ENCODE measurements at regions not wholly inside any gene's neighbourhood (a gene's known extent, or its start where the extent isn't known, plus 50 kb on each side); places are given as distances from the start of the nearest gene placed in this dataset.

DNA sequence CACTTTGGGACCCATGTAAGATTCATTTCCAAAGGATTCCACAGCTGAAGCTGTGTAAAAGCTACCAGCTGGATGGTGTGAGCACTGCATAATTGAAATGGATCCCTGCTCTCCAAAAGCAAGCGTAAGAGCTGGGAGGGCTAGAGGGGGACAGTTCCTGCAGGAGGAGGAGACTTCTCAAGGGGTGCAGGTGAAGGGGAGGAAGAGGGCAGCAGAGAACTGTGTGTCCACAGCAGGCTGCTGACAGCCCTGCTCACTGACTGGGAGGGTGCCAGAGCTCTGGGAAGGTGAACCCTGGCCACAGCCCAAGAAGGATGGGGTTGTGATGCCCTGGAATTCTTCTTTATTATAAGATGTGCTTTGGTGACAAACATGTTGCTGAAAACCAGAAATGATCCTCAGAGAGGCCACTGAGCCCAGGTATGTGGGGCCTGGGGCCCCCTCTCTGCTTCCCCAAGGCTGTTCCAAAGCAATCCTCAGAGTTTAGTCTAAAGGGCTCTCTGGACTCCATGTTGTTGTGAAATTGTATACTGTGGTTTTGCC, 112.8 kb upstream of the SLC25A48 start:
- no peaks in the 10 kb centered on the region for H3K27me3 ChIP-seq (ENCODE audit: insufficient read depth)
- no peak overlapping the region for H2AFZ ChIP-seq (ENCODE audit: low read depth)
- 80% methylated on average over 1 of the region's 1 CpG for WGBS (ENCODE audit: low lambda C conversion rate)
- TF ChIP-seq, protein P1, sequence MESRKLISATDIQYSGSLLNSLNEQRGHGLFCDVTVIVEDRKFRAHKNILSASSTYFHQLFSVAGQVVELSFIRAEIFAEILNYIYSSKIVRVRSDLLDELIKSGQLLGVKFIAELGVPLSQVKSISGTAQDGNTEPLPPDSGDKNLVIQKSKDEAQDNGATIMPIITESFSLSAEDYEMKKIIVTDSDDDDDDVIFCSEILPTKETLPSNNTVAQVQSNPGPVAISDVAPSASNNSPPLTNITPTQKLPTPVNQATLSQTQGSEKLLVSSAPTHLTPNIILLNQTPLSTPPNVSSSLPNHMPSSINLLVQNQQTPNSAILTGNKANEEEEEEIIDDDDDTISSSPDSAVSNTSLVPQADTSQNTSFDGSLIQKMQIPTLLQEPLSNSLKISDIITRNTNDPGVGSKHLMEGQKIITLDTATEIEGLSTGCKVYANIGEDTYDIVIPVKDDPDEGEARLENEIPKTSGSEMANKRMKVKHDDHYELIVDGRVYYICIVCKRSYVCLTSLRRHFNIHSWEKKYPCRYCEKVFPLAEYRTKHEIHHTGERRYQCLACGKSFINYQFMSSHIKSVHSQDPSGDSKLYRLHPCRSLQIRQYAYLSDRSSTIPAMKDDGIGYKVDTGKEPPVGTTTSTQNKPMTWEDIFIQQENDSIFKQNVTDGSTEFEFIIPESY (IDR thresholded peaks at IDR 0.05; ENCODE audit: borderline replicate concordance, low read depth), result no peak
- TF ChIP-seq, protein P2, sequence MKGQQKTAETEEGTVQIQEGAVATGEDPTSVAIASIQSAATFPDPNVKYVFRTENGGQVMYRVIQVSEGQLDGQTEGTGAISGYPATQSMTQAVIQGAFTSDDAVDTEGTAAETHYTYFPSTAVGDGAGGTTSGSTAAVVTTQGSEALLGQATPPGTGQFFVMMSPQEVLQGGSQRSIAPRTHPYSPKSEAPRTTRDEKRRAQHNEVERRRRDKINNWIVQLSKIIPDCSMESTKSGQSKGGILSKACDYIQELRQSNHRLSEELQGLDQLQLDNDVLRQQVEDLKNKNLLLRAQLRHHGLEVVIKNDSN (IDR thresholded peaks at IDR 0.05; ENCODE audit: borderline replicate concordance, low read depth), result no peak
- TF ChIP-seq POLR2AphosphoS5 (IDR thresholded peaks at IDR 0.05; ENCODE audit: low read depth, low read length), result no peak
- TF ChIP-seq TAF1 (IDR thresholded peaks at IDR 0.05; ENCODE audit: borderline replicate concordance, low read depth, low read length), result no peak
- TF ChIP-seq EP300 (IDR thresholded peaks at IDR 0.05; ENCODE audit: borderline replicate concordance in 1 of 2, low read depth in 1 of 2, low read length in 1 of 2), result no peak
- no peaks in the 10 kb centered on the region for H3K4me1 ChIP-seq (ENCODE audit: control insufficient read depth in 1 of 2, insufficient read depth in 2 of 2, low read depth in 1 of 2, low read length in 1 of 2)
- H3K9me3 ChIP-seq, result no peaks in the 10 kb centered on the region
- CTCF ChIA-PET, result no interaction called here
- H3K9ac ChIP-seq, result no peak overlapping the region
- H3K36me3 ChIP-seq (replicated peaks in 1 of 2; ENCODE audit: control insufficient read depth in 1 of 2, insufficient read depth in 2 of 2, low read length in 1 of 2), result no peaks in the 10 kb centered on the region
- no peak overlapping the region for H3K27ac ChIP-seq (ENCODE audit: low read depth in 2 of 2, low read length in 1 of 2)
- no peaks in the 10 kb centered on the region for H4K20me1 ChIP-seq (ENCODE audit: insufficient read depth)
- no peaks in the 10 kb centered on the region for H3F3A ChIP-seq (replicated peaks; ENCODE audit: insufficient read depth)
- H3K9me2 ChIP-seq, result no peaks in the 10 kb centered on the region
- H3K4me2 ChIP-seq, result no peak overlapping the region
- POLR2A ChIA-PET, result no interaction called here
- H3K79me2 ChIP-seq (ENCODE audit: insufficient read depth), result no peaks in the 10 kb centered on the region
- no peak overlapping the region for H3K4me3 ChIP-seq (ENCODE audit: low read depth in 2 of 2, low read length in 1 of 2)
- no peak for DNase-seq

DNA sequence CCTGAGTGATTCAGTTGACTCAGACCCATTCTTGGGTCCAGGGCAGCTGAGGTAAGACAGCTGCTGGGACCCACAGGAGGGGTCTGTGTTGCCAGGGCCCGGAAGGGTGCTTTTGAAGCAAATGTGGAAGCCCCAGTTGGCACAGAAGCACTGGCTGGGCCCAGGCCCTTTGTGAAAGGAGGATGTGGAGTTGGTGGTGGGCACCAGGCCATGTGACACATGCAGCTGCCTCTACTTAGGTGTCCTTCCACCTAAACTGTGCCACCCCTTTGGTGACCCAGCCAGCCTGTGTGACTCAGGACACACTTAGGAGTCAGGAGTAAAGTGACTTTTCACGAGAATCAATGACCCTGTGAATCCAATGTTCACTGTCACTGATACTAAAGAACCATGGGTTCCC, 114.3 kb upstream of the SLC25A48 start:
- H3K27me3 ChIP-seq (ENCODE audit: insufficient read depth), result peaks cover 7% of the 10 kb centered on the region; the same call in 1 of the 2 replicates
- no peak overlapping the region for H3K4me3 ChIP-seq (ENCODE audit: low read depth in 2 of 2, low read length in 1 of 2)
- CTCF ChIA-PET, result interaction anchor here (1.0 to 1.2 kb wide), 2 partner anchors 9 to 254 kb away, joined by 3 read pairs; no protein-coding TSS in a partner anchor
- POLR2A ChIA-PET, result no interaction called here
- WGBS (ENCODE audit: low lambda C conversion rate), result 0% methylated on average over 1 of the region's 2 CpGs
- no peak overlapping the region for H3K9ac ChIP-seq
- H3K9me3 ChIP-seq, result no peaks in the 10 kb centered on the region
- DNase-seq, result no peak
- no peaks in the 10 kb centered on the region for H3K79me2 ChIP-seq (ENCODE audit: insufficient read depth)
- no peaks in the 10 kb centered on the region for H3F3A ChIP-seq (replicated peaks; ENCODE audit: insufficient read depth)
- no peak overlapping the region for H3K4me2 ChIP-seq
- H3K4me1 ChIP-seq (ENCODE audit: control insufficient read depth in 1 of 2, insufficient read depth in 2 of 2, low read depth in 1 of 2, low read length in 1 of 2), result no peaks in the 10 kb centered on the region
- no peak overlapping the region for H3K27ac ChIP-seq (ENCODE audit: low read depth in 2 of 2, low read length in 1 of 2)
- no peaks in the 10 kb centered on the region for H3K36me3 ChIP-seq (replicated peaks in 1 of 2; ENCODE audit: control insufficient read depth in 1 of 2, insufficient read depth in 2 of 2, low read length in 1 of 2)
- no peak overlapping the region for H2AFZ ChIP-seq (ENCODE audit: low read depth)
- no peaks in the 10 kb centered on the region for H3K9me2 ChIP-seq
- H4K20me1 ChIP-seq (ENCODE audit: insufficient read depth), result no peaks in the 10 kb centered on the region
- TF ChIP-seq MEF2A (IDR thresholded peaks at IDR 0.05; ENCODE audit: borderline replicate concordance, low read depth) (no peak), NRF1 (IDR thresholded peaks at IDR 0.05; ENCODE audit: low read depth, low read length) (no peak), RCOR1 (IDR thresholded peaks at IDR 0.05; ENCODE audit: low read length) (no peak), SMC3 (IDR thresholded peaks at IDR 0.05; ENCODE audit: low read depth, low read length) (no peak), SIN3A (IDR thresholded peaks at IDR 0.05; ENCODE audit: borderline replicate concordance, low read depth, low read length) (no peak), EZH2phosphoT487 (IDR thresholded peaks at IDR 0.05; ENCODE audit: borderline replicate concordance, low read depth) (no peak), GABPA (IDR thresholded peaks at IDR 0.05; ENCODE audit: low read depth) (no peak), JUND (IDR thresholded peaks at IDR 0.05) (no peak), MXI1 (IDR thresholded peaks at IDR 0.05; ENCODE audit: low read depth, low read length) (no peak), RAD21 (IDR thresholded peaks at IDR 0.05; ENCODE audit: low read length) (no peak), EP300 (IDR thresholded peaks at IDR 0.05; ENCODE audit: borderline replicate concordance in 1 of 2, low read depth in 1 of 2, low read length in 1 of 2) (no peak)
- TF ChIP-seq, protein P3, sequence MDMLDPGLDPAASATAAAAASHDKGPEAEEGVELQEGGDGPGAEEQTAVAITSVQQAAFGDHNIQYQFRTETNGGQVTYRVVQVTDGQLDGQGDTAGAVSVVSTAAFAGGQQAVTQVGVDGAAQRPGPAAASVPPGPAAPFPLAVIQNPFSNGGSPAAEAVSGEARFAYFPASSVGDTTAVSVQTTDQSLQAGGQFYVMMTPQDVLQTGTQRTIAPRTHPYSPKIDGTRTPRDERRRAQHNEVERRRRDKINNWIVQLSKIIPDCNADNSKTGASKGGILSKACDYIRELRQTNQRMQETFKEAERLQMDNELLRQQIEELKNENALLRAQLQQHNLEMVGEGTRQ (IDR thresholded peaks at IDR 0.05; ENCODE audit: borderline replicate concordance, low read depth, low read length), result no peak
- TF ChIP-seq, protein P4, sequence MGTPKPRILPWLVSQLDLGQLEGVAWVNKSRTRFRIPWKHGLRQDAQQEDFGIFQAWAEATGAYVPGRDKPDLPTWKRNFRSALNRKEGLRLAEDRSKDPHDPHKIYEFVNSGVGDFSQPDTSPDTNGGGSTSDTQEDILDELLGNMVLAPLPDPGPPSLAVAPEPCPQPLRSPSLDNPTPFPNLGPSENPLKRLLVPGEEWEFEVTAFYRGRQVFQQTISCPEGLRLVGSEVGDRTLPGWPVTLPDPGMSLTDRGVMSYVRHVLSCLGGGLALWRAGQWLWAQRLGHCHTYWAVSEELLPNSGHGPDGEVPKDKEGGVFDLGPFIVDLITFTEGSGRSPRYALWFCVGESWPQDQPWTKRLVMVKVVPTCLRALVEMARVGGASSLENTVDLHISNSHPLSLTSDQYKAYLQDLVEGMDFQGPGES (IDR thresholded peaks at IDR 0.05; ENCODE audit: low read depth, low read length), result no peak
- TF ChIP-seq, protein P5, sequence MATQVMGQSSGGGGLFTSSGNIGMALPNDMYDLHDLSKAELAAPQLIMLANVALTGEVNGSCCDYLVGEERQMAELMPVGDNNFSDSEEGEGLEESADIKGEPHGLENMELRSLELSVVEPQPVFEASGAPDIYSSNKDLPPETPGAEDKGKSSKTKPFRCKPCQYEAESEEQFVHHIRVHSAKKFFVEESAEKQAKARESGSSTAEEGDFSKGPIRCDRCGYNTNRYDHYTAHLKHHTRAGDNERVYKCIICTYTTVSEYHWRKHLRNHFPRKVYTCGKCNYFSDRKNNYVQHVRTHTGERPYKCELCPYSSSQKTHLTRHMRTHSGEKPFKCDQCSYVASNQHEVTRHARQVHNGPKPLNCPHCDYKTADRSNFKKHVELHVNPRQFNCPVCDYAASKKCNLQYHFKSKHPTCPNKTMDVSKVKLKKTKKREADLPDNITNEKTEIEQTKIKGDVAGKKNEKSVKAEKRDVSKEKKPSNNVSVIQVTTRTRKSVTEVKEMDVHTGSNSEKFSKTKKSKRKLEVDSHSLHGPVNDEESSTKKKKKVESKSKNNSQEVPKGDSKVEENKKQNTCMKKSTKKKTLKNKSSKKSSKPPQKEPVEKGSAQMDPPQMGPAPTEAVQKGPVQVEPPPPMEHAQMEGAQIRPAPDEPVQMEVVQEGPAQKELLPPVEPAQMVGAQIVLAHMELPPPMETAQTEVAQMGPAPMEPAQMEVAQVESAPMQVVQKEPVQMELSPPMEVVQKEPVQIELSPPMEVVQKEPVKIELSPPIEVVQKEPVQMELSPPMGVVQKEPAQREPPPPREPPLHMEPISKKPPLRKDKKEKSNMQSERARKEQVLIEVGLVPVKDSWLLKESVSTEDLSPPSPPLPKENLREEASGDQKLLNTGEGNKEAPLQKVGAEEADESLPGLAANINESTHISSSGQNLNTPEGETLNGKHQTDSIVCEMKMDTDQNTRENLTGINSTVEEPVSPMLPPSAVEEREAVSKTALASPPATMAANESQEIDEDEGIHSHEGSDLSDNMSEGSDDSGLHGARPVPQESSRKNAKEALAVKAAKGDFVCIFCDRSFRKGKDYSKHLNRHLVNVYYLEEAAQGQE (IDR thresholded peaks at IDR 0.05; ENCODE audit: low read depth, low read length), result no peak
- TF ChIP-seq, protein P6, sequence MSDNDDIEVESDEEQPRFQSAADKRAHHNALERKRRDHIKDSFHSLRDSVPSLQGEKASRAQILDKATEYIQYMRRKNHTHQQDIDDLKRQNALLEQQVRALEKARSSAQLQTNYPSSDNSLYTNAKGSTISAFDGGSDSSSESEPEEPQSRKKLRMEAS (IDR thresholded peaks at IDR 0.05; ENCODE audit: low read depth), result no peak
